Lung (tissue), 11 donors: ENCODE measurements at regions not wholly inside any gene's neighbourhood (a gene's known extent, or its start where the extent isn't known, plus 50 kb on each side); places are given as distances from the start of the nearest gene placed in this dataset.

Experiments
- ATAC-seq: fragments of 200-7000 bp; cut with Tn5 transposase; one replicate; pipeline ENCODE4 v1.9.1; 2020; ENCODE audit warnings: moderate number of reproducible peaks; ENCODE audit not compliant: insufficient read depth, low FRiP score
- DNase-seq, 3 donors: peaks; one replicate each; pipeline ENCODE4 v3.0.0-alpha.2; 2013 to 2017
- H3K27ac ChIP-seq, 2 donors: one replicate each; pipeline ENCODE4 v1.5.1; 2013; ENCODE audit warnings: mild to moderate bottlenecking in 2 of 2, moderate library complexity in 2 of 2, control low read depth in 1 of 2, inconsistent platforms in 1 of 2, low read depth in 1 of 2, low read length in 1 of 2
- H3K27me3 ChIP-seq, 3 donors: one replicate each; pipeline ENCODE4 v1.5.1; 2013; ENCODE audit warnings: low read length in 2 of 3; ENCODE audit not compliant: control insufficient read depth in 3 of 3, insufficient read depth in 3 of 3
- H3K36me3 ChIP-seq, 4 donors: one replicate each; pipeline ENCODE4 v1.5.1; 2013; ENCODE audit warnings: low read length in 4 of 4, mild to moderate bottlenecking in 1 of 4, moderate library complexity in 1 of 4; ENCODE audit not compliant: control insufficient read depth in 4 of 4, insufficient read depth in 4 of 4
- H3K4me1 ChIP-seq, 5 donors: one replicate each; pipeline ENCODE4 v1.5.1; 2013; ENCODE audit warnings: low read length in 5 of 5, mild to moderate bottlenecking in 2 of 5, moderate library complexity in 1 of 5; ENCODE audit not compliant: control insufficient read depth in 5 of 5, insufficient read depth in 5 of 5
- H3K4me3 ChIP-seq: one replicate; pipeline ENCODE4 v1.5.1; 2013; ENCODE audit warnings: mild to moderate bottlenecking, control low read depth, moderate library complexity
- H3K9ac ChIP-seq, 2 donors: one replicate each; pipeline ENCODE4 v1.5.1; 2013; ENCODE audit warnings: low read length in 2 of 2, control low read depth in 1 of 2; ENCODE audit not compliant: insufficient read depth in 1 of 2
- H3K9me3 ChIP-seq, 4 donors: one replicate each; pipeline ENCODE4 v1.5.1; 2013; ENCODE audit warnings: low read length in 3 of 4, mild to moderate bottlenecking in 1 of 4, moderate library complexity in 1 of 4; ENCODE audit not compliant: control insufficient read depth in 4 of 4, insufficient read depth in 3 of 4
- WGBS, 2 donors: extraction: QIAGEN DNeasy Blood & Tissue Kit; methylation state at CpG; one replicate each; pipeline ENCODE4 v1.1.7; 2013; 5-methylcytosine and 5-hydroxymethylcytosine counted together
- TF ChIP-seq, protein P1 (sequence below): IDR thresholded peaks from 2 replicates; pipeline ENCODE4 v1.5.1; 2012; ENCODE audit warnings: mild to moderate bottlenecking; ENCODE audit errors: control extremely low read depth, extremely low read depth
- donor health status: control.
- donor health status: control.
- donor health status: Bipolar disorder and iron deficiency.
- donor health status: healthy.
- donor health status: DM: yes; HTN: yes; CAD: no.

DNA sequence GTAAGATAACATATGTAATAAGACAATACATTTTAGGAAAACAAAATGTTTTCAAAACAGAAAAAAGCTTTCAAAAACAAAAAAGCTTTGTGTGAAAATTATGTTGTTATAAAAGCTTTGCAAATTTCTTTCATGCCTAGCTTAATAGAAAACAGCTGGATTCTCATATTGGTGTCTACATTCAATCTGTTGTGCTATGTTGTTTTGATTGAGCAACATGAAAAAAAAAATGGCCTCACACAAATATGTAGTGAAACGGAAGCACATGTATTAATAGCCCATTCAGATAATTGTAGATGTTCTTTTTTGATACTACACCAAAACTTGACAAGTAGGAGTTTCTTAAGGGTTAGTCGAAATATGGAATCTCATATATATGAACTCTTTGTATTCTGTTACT is 197.5 kb downstream of the ZEB2 start:
- no peak for DNase-seq
- no peak for ATAC-seq
- H3K9me3 ChIP-seq = peaks cover 0 to 6% (median 1%) of the 10 kb centered on the region in 4 donors
- no peaks in the 10 kb centered on the region for H3K27me3 ChIP-seq
- no peaks in the 10 kb centered on the region for H3K36me3 ChIP-seq
- H3K27ac ChIP-seq = no peak overlapping the region
- no peak overlapping the region for H3K9ac ChIP-seq
- no peak overlapping the region for H3K4me3 ChIP-seq
- TF ChIP-seq, protein P1, sequence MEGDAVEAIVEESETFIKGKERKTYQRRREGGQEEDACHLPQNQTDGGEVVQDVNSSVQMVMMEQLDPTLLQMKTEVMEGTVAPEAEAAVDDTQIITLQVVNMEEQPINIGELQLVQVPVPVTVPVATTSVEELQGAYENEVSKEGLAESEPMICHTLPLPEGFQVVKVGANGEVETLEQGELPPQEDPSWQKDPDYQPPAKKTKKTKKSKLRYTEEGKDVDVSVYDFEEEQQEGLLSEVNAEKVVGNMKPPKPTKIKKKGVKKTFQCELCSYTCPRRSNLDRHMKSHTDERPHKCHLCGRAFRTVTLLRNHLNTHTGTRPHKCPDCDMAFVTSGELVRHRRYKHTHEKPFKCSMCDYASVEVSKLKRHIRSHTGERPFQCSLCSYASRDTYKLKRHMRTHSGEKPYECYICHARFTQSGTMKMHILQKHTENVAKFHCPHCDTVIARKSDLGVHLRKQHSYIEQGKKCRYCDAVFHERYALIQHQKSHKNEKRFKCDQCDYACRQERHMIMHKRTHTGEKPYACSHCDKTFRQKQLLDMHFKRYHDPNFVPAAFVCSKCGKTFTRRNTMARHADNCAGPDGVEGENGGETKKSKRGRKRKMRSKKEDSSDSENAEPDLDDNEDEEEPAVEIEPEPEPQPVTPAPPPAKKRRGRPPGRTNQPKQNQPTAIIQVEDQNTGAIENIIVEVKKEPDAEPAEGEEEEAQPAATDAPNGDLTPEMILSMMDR = no peak
- 75 to 89% methylated on average over 2 of the region's 2 CpGs for WGBS, 2 donors
- H3K4me1 ChIP-seq = peaks cover 0 to 10% (median 0%) of the 10 kb centered on the region in 5 donors

DNA sequence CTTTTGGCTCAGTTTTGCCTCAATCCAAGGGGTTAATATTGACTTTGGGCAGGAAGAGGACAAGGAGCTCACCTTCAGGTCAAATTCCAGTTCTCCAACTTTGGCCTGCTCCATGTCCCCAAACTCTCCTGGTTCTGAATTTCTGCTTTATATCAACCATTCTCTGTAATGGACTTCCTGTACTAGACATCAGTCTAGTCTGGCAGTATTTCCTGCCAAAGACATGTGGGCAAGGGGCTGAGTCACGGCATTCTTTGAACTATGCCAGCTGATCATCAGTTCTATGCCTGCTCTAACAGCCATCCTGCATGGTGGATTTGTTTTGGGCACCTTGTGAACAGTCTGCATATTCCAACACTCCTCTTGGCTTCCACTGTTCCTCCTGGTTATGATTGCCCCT is 199.4 kb downstream of the ZEB2 start:
- no peak overlapping the region for H3K9ac ChIP-seq
- H3K27me3 ChIP-seq = no peaks in the 10 kb centered on the region
- H3K36me3 ChIP-seq = no peaks in the 10 kb centered on the region
- DNase-seq (no peak), ATAC-seq (no peak)
- WGBS, 2 donors = 18 to 26% methylated on average over 1 of the region's 1 CpG
- H3K4me3 ChIP-seq = no peak overlapping the region
- TF ChIP-seq, protein P1 = no peak
- peaks cover 0 to 6% (median 1%) of the 10 kb centered on the region in 4 donors for H3K9me3 ChIP-seq
- H3K27ac ChIP-seq = peak overlapping the region in 1 of 2 donors; percentile 52
- peaks cover 0 to 8% (median 0%) of the 10 kb centered on the region in 5 donors for H3K4me1 ChIP-seq

DNA sequence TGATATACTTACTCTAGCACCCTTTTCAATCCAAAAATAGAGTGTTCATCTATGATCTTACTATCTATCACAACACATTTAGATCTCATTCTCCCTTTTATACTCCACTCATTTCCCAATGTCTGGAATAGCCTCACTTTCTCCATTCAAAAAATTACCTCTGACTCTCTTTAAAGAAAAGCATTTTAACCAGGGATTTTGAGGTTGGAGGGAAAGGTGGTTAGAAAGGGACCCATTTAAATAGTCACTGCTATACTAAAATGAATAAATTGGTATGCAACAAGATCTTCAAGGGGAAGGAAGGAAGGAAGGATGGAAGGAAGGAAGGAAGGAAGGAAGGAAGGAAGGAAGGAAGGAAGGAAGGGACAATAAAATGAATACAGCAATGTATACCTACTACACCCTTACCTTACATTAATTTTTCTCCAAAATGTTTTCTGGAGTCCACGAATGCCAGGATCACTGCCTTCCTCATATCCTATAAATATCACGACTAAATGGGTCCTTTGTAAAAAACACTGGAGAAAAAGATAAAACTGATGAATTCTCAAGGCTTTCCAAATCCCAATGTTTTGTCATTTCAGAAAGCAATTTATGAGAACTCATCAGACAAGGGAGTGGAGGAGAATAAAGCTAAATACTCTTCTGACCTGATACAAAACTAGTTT is 202.7 kb downstream of the ZEB2 start:
- DNase-seq = no peak
- peaks cover 0 to 5% (median 1%) of the 10 kb centered on the region in 4 donors for H3K9me3 ChIP-seq
- TF ChIP-seq, protein P1 = no peak
- no peak overlapping the region for H3K9ac ChIP-seq
- 90 to 91% methylated on average over 2 of the region's 2 CpGs for WGBS, 2 donors
- no peaks in the 10 kb centered on the region for H3K27me3 ChIP-seq
- peaks cover 0 to 2% (median 0%) of the 10 kb centered on the region in 5 donors for H3K4me1 ChIP-seq
- no peak overlapping the region for H3K4me3 ChIP-seq
- ATAC-seq = no peak
- H3K27ac ChIP-seq = no peak overlapping the region
- peaks cover 0 to 3% (median 0%) of the 10 kb centered on the region in 4 donors for H3K36me3 ChIP-seq
